ENCODE measurements at regions not wholly inside any gene's neighbourhood (a gene's known extent, or its start where the extent isn't known, plus 50 kb on each side); places are given as distances from the start of the nearest gene placed in this dataset.

DNA sequence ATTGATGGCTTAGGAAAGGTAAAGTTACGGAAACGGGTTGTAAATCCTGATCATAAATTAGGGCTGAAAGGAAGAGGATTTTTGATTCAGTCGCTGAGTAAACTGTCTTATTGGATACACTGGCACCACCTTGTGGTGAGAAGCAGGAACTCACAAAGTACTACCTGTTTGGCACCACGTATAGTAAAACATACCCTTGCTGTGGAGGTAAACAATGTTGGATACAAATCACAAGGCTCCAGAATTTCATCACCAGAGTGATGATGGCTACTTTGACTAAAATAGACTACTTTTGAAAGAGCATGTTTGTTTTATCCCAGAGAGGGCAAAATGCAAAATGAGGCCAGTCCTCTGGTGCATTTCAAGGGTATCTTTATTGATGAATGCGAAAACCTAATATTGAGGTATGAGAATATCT is 216.9 kb downstream of the IGSF11 start:
- DNase-seq (ENCODE audit: low spot score), result peak; percentile 32

DNA sequence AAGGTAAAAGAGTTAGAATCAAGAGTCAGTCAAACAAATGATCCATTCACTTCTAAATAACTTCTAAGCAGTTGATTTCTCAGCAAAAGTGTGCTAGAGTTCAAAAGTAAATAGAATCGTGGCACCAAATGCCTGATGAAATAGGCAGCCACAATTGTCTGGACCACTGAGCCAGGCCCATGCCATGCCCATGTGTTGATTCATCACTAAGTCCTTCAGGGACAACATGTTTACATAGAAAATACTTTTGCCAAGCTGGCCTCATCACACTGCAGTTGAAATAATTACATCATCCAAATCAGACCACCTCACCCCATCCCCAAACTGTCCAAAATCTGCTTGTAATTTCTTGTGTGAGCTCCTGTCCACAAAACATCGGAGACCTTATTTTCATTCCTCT is 216.3 kb downstream of the IGSF11 start:
- DNase-seq (ENCODE audit: low spot score), result no peak

DNA sequence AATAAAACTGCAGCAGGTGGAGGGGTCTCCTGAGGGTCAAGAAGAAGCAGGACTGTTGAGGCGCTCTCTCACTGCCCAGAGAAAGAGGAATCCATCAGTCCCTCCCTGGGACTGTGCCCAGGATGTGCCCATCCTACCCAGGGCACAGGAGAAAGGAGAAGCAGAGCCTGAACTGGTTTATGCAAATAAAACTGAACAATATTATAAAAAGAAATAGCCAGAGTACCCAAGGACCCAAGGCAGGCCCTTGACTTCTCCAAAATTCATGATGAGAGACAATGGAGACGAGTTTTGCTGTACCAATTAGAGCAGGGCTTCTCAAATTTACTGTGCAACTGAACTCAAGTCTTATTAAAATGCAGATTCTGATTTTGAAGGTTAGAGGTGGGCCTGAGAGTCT is 211.0 kb downstream of the IGSF11 start:
- no peak for DNase-seq (ENCODE audit: low spot score)

DNA sequence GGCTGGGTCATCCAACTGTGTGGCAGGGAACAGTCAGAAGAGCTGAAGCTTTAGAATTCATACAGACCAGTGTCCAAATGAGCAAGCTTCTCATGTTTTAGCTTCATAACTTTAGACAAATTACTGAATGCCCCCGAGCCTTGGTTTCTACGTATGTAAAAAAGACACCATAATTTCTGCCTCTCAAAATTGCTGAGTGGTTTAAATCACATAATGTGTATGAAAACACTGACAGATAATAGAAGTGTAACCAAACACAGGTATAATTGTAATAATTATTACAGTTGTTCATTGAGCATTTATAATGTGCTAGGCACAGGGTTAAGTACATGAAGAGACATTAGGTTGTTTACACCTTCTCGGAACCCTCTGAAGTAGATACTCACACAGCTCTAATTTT is 207.2 kb downstream of the IGSF11 start:
- no peak for DNase-seq (ENCODE audit: low spot score)

DNA sequence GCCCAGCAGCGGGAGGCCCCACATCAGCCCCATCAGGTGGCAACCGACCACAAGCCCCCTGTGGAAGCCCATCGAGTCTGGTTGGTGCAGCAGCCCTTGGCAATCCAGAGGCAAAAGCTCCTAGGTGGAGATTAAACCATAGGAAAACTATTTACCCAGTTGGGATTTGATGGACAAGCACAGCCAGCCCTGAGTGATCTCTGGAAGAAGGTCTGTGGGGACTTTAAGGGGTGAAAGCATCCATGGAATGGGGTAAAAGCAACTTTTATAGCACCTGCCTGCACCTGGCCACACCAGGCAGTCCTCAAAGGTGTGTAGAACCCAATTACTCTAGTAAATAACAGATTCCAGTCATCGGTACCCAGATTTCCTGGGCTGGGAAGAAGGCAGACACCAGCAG is 206.3 kb downstream of the IGSF11 start:
- DNase-seq (ENCODE audit: low spot score), result no peak

DNA sequence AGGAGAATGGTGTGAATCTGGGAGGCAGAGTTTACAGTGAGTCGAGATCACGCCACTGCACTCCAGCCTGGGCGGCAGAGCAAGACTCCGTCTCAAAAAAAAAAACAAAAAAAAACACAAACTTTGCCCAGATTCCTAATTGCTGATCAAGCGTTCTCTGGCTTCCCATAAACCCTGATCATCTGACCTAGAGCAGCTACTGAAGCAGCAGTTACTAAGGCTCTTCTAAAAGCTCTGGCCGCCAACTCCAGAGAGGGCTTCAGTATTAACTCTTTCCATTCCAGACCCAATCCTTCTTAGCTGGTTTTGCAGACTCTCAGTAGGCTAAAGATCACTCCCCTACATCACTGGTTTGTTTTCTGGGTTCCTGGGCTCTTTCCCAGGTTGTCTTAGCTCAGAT is 201.6 kb downstream of the IGSF11 start:
- no peak for DNase-seq (ENCODE audit: low spot score)

DNA sequence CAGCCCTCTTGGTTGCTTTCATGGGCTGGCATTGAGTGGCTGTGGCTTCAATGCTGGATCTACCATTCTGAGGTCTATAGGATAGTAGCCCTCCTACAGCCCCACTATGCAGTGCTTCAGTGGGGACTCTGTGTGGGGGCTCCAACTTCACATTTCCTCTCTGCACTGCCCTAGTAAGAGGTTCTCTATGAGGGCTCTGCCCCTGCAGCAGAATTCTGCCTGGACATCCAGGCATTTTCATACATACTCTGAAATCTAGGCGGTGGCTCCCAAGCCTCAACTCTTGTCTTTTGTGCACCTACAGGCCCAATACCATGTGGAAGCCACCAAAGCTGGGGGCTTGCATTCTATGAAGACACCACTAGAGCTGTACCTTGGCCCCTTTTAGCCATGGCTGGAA is 195.8 kb downstream of the IGSF11 start:
- no peak for DNase-seq (ENCODE audit: low spot score)

DNA sequence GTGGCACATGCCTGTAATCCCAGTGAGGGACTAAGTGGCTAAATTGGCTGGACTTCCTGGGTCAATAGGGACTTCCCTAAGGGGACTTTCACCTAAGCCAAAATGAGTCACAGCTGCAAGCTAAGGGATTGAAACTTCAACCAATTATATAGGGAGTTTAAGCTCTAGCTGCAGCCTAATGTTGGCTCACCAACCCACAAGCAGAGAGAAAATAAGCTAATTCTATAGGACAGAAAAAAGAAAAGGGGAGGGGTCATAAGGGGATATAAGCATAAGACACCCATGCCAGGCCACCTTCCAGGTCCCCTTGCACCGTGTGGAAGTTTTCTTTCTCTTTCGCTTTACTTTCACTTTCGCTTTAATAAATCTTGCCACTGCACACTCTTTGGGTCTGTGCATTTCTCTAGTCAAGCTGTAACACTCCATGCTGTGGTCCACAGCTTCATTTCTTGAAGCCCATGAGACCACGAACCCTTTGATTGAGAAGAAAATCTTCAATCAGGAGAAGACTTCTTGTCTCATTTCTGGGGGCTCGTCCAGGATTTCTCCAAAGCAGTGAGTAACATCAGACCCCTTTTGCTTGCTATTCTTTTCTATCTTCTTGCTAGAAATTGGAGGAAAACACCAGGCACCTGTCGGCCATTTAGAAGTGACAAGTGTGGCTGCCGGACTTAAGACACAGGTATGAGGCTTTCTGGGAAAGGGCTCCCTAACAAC is 192.3 kb downstream of the IGSF11 start:
- DNase-seq (ENCODE audit: low spot score), result no peak

DNA sequence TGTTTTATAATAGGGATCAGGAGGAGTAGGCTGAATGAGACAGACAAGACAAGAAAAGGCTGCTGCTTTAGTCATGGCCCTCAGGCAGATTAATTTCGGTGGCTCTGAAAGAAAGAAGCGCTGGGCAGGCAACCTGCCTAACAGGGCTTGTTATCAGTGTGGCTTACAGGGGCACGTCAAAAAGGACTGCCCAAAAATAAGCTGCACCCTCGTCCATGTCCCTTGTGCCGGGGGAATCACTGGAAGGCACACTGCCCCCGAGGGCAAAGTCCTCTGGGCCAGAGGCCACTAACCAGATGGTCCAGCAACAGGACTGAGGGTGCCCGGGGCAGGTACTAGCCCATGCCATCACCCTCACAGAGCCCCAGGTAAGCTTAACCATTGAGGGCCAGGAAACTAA is 188.5 kb downstream of the IGSF11 start:
- DNase-seq (ENCODE audit: low spot score), result no peak

Data from hematopoietic multipotent progenitor cell treated with erythropoietin and hydrocortisone succinate and interleukin-3 and kit ligand, for 15 days (in vitro differentiated cells).